GM12872 (cell line): ENCODE measurements at regions not wholly inside any gene's neighbourhood (a gene's known extent, or its start where the extent isn't known, plus 50 kb on each side); places are given as distances from the start of the nearest gene placed in this dataset.

Experiments
- TF ChIP-seq, protein P1 (sequence below): IDR thresholded peaks from 3 replicates; pipeline ENCODE4 v1.5.1; 2011; ENCODE audit warnings: low read depth, mild to moderate bottlenecking, low read length, moderate library complexity; ENCODE audit not compliant: insufficient read depth

DNA sequence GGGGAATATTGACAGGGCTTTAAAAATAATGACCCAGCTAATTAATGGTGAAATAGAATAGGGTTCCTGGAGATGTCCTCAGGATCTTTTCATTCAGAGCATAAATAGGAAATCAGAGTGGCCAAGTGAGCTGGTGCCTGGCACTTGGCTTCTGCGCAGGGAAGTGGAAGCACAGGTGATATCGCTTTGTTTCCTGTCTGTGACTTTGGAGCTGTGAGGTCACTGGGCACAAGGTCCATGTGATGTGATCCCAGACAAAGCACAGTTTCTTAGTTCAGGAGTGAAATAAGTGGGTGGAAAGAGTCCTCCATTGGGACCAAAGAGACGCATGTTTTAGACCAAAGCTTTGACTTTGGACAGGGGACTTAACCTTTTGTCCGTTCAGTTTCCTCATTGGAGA is 338.3 kb downstream of the CYRIA start:
- TF ChIP-seq, protein P1, sequence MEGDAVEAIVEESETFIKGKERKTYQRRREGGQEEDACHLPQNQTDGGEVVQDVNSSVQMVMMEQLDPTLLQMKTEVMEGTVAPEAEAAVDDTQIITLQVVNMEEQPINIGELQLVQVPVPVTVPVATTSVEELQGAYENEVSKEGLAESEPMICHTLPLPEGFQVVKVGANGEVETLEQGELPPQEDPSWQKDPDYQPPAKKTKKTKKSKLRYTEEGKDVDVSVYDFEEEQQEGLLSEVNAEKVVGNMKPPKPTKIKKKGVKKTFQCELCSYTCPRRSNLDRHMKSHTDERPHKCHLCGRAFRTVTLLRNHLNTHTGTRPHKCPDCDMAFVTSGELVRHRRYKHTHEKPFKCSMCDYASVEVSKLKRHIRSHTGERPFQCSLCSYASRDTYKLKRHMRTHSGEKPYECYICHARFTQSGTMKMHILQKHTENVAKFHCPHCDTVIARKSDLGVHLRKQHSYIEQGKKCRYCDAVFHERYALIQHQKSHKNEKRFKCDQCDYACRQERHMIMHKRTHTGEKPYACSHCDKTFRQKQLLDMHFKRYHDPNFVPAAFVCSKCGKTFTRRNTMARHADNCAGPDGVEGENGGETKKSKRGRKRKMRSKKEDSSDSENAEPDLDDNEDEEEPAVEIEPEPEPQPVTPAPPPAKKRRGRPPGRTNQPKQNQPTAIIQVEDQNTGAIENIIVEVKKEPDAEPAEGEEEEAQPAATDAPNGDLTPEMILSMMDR, result no peak

DNA sequence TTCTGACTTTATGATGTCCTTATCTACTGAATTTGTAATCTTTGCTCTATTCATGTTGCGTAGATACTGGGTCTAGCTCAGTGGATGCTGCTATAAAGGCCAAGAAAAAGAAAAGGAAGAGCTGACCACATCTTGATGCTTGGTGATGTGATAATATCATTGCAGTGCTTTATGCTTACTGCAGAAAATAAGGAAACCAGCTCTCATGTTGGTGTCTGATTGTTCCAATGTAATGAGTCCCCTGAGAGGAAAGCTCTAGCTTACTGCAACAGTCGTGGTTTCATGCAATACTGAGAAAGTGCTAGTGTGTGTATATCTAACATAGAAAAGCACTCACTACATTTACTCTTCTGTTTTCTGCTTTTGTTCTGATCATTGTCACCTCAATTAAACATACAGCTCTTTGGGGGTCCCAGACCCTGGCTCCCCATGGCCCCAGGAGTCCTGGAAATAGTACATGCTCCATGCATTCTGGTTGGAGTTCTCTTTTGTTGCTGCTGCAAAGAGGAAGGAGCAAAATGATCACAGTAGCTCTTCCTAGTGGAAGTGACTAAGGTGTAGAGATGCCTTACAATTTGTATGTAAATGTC is 338.8 kb downstream of the CYRIA start:
- TF ChIP-seq, protein P1, result no peak

DNA sequence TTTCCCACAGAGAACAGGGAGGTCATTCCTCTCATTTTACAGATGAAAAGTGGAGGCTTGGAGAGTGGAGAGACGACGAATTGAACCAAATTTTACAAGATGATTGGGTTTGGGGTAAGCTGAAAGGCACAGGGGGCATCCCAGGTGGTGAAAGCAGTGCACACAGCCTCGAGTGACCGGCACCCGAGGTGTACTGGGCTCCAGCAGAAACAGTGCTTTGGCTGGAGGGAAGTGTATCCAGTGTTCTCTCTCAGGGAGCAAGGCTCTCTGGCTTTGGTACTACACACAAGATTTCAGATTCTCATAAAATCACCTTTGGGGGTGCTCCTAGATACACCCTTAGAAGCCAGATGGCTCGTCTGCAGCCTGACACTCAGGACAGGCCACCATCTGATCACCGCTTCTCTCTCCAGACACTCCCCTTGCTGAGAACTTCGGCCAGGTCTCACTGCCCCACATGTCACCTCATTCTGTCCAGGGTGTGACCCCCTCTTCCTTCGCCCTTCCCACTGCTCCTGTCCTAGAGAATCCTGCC is 339.6 kb downstream of the CYRIA start:
- TF ChIP-seq, protein P1, result no peak

DNA sequence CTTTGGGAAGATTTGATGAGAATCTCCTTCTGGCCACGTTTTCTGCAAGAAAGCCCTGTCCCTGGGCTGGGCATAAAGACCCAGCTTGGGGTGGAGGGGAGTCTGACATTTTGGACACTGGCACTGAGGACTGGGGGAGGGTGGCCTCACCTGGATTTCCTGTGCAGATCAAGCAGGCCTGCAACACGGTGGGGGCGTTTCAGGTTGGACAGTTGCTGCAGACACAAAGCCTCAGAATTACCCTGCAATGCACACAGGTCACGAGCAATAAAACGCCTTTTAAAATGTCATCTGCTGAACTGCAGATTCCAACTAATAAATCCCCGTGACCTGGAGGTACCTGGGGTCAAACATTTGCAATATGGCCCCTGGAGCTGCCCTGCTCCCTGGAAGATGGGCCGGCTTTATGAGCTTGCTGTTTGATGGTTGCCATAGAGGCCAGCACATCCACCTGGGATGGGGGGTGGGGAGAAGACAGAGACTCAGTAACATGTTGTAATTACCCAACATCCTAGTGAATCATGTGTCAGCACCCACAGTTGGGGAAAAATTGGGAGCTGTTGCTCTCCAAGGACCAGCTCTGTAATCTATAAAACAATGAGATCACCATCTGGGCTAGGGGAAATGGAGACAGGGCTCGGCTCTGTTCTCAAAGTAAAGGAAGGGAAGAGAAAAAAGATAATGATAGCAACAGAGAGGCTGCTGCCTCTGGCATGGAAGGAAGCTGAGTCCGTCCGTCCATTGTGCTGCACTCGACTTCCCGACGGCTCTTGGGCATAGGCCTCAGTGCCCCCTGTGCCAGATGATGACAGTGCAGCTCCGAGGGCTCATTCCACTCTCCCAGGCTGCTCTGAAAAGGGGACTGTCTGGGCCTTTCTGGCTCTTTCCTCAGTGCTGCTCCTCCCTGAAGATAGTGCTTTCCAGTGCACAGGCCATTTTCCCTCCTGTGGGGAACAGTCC is 340.3 kb downstream of the CYRIA start:
- TF ChIP-seq, protein P1, result no peak

DNA sequence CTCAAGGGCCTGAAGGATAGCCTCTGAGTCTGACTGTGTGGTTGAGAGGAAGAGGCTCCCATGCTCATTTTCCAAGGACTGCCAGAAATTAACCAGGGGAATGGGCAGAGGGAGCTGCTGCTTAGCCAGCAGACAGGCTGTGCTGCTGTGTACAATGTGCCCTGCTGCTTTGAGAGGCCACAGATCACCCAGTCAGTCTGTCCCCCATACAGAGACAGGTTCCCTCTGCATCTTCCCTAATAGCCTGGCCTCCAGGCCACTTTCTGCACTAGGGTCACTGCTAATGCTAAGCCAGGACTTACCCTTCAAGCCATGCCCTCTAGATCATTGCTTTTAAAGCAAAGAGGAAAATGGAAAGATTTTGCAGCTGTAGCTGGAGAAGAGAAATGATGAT is 341.1 kb downstream of the CYRIA start:
- TF ChIP-seq, protein P1, result no peak

DNA sequence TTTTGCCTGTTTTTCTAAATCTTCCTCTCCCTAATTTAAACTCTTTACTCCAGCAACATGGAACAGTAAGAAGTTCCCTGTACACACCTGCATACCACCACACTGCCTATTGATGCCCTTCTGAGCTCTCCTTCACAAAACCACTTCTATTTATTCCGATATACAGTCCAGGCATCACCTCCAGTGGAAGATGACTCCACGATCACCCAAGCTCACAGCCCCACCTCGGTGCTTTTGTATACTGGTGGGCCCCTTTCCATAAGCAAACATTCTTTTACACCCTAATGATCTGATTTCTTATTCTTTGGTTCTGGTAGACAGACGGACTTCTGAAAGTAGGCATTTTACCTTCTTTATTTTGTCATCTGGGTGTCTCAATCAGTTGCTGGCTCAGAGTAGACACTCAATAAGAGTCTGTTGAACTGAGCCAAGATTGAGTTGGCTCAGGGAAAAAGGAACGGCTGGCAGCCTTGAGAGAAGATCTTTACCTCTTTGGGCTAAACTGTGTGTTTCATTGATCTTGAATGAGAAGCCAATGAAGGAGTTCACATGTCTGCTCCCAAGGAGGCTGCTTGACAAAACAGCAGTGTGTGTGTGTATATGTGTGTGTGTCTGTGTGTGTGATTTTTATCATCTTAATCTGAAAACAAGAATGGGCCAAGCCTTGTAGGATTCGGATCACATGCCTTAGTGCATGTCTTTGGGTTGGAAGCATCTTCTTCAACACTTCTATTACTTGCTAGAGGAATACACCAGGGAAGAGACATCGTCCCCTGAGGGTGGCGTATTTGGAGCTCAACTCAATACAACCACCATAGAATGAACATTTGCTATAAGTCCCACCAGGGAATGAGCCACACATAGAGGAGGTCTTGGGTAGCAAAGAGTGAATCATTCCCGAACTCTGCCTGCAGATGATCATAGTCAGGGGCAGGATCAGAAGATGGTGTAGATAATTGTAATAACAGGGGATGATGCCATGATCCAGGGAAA is 341.8 kb downstream of the CYRIA start:
- TF ChIP-seq, protein P1, result no peak

DNA sequence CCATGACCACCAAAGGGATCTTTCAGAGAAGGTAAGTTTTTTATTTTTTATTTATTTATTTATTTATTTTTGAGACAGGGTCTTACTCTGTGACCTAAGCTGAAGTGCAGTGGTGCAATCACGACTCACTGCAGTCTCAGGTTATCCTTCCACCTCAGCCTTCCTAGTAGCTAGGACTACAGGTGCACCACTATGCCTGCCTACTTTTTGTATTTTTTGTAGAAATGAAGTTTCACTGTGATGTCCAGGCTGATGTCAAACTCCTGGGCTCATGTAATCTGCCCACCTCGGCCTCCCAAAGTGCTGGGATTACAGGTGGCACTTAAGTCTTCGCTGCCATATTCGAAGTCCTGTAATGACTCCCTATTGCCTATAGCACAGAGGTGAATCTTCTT is 342.5 kb downstream of the CYRIA start:
- TF ChIP-seq, protein P1, result no peak
